ENCODE measurements at regions not wholly inside any gene's neighbourhood (a gene's known extent, or its start where the extent isn't known, plus 50 kb on each side); places are given as distances from the start of the nearest gene placed in this dataset.

DNA sequence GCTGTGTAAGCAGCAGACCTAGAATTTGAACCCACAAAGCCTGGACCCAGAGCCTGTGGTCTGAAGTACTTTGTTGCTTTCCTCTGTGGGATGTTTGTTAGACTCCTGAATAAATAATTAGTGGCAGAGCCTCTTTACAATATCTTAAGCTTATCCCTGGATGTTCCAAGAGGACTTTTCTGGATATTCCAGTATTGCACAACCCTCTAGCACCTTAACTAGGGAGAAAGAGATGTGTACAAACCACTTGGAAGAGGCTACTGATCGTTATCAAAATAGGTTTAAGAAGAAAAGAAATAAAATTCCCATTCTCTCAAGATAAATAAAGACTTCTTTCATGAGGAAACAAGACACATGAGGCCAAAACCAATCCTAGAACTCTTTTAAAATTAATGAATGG lies 632.4 kb downstream of the CDH11 start:
- H3K4me1 ChIP-seq, result no peaks in the 10 kb centered on the region
- intact Hi-C loops (cut with DNase I; ENCODE audit: low total_unique reads) (no loop called here), in situ Hi-C loops (cut with MboI; ENCODE audit: low pct_ligation_motif_present in 1 of 4, low pct_unique_long_range_greater_than_20kb in 1 of 4, low sequenced_read_pairs in 3 of 4) (no loop called here)
- 27 to 32% methylated on average over 1 of the region's 1 CpG for WGBS, 2 donors (ENCODE audit: low coverage in 1 of 2)
- H3K4me3 ChIP-seq, result no peak overlapping the region
- TF ChIP-seq POLR2AphosphoS5 (IDR thresholded peaks at IDR 0.05), result no peak
- no peak for TF ChIP-seq EP300 (IDR thresholded peaks at IDR 0.05; ENCODE audit: low read depth)
- TF ChIP-seq POLR2A (IDR thresholded peaks at IDR 0.05), result no peak
- TF ChIP-seq, protein P1, sequence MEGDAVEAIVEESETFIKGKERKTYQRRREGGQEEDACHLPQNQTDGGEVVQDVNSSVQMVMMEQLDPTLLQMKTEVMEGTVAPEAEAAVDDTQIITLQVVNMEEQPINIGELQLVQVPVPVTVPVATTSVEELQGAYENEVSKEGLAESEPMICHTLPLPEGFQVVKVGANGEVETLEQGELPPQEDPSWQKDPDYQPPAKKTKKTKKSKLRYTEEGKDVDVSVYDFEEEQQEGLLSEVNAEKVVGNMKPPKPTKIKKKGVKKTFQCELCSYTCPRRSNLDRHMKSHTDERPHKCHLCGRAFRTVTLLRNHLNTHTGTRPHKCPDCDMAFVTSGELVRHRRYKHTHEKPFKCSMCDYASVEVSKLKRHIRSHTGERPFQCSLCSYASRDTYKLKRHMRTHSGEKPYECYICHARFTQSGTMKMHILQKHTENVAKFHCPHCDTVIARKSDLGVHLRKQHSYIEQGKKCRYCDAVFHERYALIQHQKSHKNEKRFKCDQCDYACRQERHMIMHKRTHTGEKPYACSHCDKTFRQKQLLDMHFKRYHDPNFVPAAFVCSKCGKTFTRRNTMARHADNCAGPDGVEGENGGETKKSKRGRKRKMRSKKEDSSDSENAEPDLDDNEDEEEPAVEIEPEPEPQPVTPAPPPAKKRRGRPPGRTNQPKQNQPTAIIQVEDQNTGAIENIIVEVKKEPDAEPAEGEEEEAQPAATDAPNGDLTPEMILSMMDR (IDR thresholded peaks at IDR 0.05), result no peak
- DNase-seq, result no peak
- no peak overlapping the region for H3K27ac ChIP-seq
- H3K9me3 ChIP-seq, result no peaks in the 10 kb centered on the region
- H3K36me3 ChIP-seq, result no peaks in the 10 kb centered on the region
- no peaks in the 10 kb centered on the region for H3K27me3 ChIP-seq

DNA sequence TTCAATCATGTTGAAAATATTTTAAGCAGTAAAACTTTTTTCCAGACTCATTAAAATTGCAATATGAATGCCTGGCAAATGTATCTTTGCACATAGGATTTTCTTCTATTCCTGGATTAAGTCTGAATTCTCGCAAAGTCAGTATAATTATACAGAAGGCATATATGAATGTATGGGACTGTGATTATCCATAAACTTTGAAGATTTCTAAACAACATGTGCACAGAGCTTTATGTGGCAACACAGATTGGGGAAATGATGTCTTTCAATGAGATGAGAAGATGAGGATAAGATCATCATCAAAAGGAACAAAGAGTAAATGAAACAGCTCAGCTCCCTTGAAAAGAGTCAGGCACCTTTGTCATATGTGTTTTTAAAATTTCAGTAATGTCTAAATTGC lies 635.3 kb downstream of the CDH11 start:
- intact Hi-C loops (cut with DNase I; ENCODE audit: low total_unique reads), result no loop called here
- Histone ChIP-seq H3K27ac (no peak overlapping the region), H3K36me3 (no peaks in the 10 kb centered on the region), H3K4me1 (no peaks in the 10 kb centered on the region), H3K27me3 (no peaks in the 10 kb centered on the region), H3K4me3 (no peak overlapping the region), H3K9me3 (no peaks in the 10 kb centered on the region)
- 90 to 100% methylated on average over 1 of the region's 1 CpG for WGBS, 2 donors (ENCODE audit: low coverage in 1 of 2)
- TF ChIP-seq POLR2A (IDR thresholded peaks at IDR 0.05) (no peak), EP300 (IDR thresholded peaks at IDR 0.05; ENCODE audit: low read depth) (no peak), POLR2AphosphoS5 (IDR thresholded peaks at IDR 0.05) (no peak)
- TF ChIP-seq, protein P1 (IDR thresholded peaks at IDR 0.05), result no peak
- no peak for DNase-seq
- in situ Hi-C loops (cut with MboI; ENCODE audit: low pct_ligation_motif_present in 1 of 4, low pct_unique_long_range_greater_than_20kb in 1 of 4, low sequenced_read_pairs in 3 of 4), result no loop called here

DNA sequence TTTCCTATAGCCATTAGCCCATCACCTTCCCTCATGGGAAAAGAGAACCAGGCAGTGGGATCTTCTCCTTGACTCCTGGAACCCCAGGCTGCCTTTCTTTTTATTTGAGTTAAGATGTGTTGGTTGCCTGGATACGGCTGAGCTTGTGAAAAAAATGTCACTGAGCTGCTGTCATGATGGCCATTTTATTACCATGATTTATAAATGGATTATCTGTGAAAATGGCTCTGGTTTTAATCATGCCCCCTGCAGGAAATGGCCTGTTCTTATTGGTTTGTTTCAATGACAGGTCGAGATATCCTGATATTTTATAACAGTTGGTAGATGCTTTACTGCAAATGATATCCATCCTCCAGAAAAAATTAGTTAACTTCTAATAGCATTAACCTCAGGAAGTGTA lies 640.4 kb downstream of the CDH11 start:
- Histone ChIP-seq H3K36me3 (no peaks in the 10 kb centered on the region), H3K27me3 (no peaks in the 10 kb centered on the region), H3K4me1 (peaks cover 0 to 10% (median 4%) of the 10 kb centered on the region in 4 donors), H3K4me3 (no peak overlapping the region), H3K27ac (no peak overlapping the region), H3K9me3 (no peaks in the 10 kb centered on the region)
- in situ Hi-C loops (cut with MboI; ENCODE audit: low pct_ligation_motif_present in 1 of 4, low pct_unique_long_range_greater_than_20kb in 1 of 4, low sequenced_read_pairs in 3 of 4), result no loop called here
- 64 to 69% methylated on average over 1 to 2 of the region's 2 CpGs for WGBS, 2 donors (ENCODE audit: low coverage in 1 of 2)
- intact Hi-C loops (cut with DNase I; ENCODE audit: low total_unique reads), result no loop called here
- TF ChIP-seq EP300 (IDR thresholded peaks at IDR 0.05; ENCODE audit: low read depth) (no peak), POLR2AphosphoS5 (IDR thresholded peaks at IDR 0.05) (no peak), POLR2A (IDR thresholded peaks at IDR 0.05) (no peak)
- TF ChIP-seq, protein P1 (IDR thresholded peaks at IDR 0.05), result no peak
- DNase-seq, result no peak

DNA sequence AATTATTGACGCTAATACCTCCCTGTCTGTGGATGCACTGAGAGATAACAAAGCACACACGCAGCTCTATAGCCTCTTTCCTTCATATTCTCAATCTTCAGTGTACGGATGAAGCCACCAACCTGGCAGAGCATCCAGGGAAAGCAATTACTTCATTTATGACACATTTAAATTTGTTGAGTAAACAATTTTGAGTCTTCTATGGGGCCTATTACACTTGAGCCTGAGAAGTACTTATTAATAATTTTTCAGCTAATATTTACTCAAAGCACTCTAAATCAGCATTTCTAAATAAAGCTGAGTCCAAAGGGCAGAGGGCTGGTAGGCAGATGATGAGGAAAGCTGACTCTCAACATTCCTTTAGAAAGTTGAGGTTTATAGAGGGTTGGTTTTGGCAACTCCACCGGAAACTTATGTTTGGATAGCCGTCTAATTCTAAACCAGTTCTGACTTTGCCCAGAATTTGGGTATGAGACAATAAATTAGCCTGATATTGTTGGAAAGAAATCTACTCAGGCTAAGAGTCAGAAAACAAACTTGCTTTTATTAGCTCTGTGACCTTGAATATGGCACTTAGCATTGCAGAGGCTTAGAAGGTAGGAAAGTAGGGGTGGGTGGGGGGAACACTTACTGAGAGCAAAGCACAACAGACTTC lies 643.5 kb downstream of the CDH11 start:
- no peak for DNase-seq
- intact Hi-C loops (cut with DNase I; ENCODE audit: low total_unique reads) (no loop called here), in situ Hi-C loops (cut with MboI; ENCODE audit: low pct_ligation_motif_present in 1 of 4, low pct_unique_long_range_greater_than_20kb in 1 of 4, low sequenced_read_pairs in 3 of 4) (no loop called here)
- 26 to 32% methylated on average over 5 of the region's 5 CpGs for WGBS, 2 donors (ENCODE audit: low coverage in 1 of 2)
- no peak for TF ChIP-seq EP300 (IDR thresholded peaks at IDR 0.05; ENCODE audit: low read depth)
- TF ChIP-seq POLR2A (IDR thresholded peaks at IDR 0.05), result no peak
- no peak for TF ChIP-seq POLR2AphosphoS5 (IDR thresholded peaks at IDR 0.05)
- TF ChIP-seq, protein P1 (IDR thresholded peaks at IDR 0.05), result no peak
- Histone ChIP-seq H3K9me3 (no peaks in the 10 kb centered on the region), H3K4me3 (no peak overlapping the region), H3K36me3 (no peaks in the 10 kb centered on the region), H3K4me1 (peaks cover 0 to 10% (median 4%) of the 10 kb centered on the region in 4 donors), H3K27me3 (no peaks in the 10 kb centered on the region), H3K27ac (no peak overlapping the region)

All from transverse colon (tissue), 4 donors.